CD14-positive monocyte (primary cell): ENCODE measurements at regions not wholly inside any gene's neighbourhood (a gene's known extent, or its start where the extent isn't known, plus 50 kb on each side); places are given as distances from the start of the nearest gene placed in this dataset.
"Not testable (repeated sequence)": the region's sequence is repeated elsewhere in the genome, so short reads cannot be mapped to it uniquely, and the experiment has no call there.

Source experiments
- DNase-seq, 3 donors: peaks; one replicate each; pipeline ENCODE4 v3.0.0-alpha.2; 2011 to 2022
- H2AFZ ChIP-seq: 2 replicates; pipeline ENCODE4 v1.6.0; 2012; ENCODE audit warnings: mild to moderate bottlenecking, low read depth, low read length, inconsistent platforms; ENCODE audit not compliant: insufficient read depth, poor library complexity, severe bottlenecking
- H3K27ac ChIP-seq, 2 donors: 1 replicate in 1 of 2; 2 replicates in 1 of 2; pipeline ENCODE4 v1.5.1; 2012 to 2013; ENCODE audit warnings: low read length in 2 of 2, control low read depth in 1 of 2, inconsistent platforms in 1 of 2, low read depth in 1 of 2, mild to moderate bottlenecking in 1 of 2
- H3K27me3 ChIP-seq, 2 donors: one replicate each; pipeline versions ENCODE4 v1.6.0 to v1.6.1; 2011 to 2013; ENCODE audit warnings: low read length in 2 of 2; ENCODE audit not compliant: control insufficient read depth in 2 of 2, insufficient read depth in 2 of 2
- H3K36me3 ChIP-seq, 2 donors: replicated peaks in 1 of 2; 1 replicate in 1 of 2; 2 replicates in 1 of 2; pipeline versions ENCODE4 v1.5.1 to v1.6.1; 2012 to 2013; ENCODE audit warnings: low read length in 2 of 2, control low read depth in 1 of 2, inconsistent platforms in 1 of 2, mild to moderate bottlenecking in 1 of 2; ENCODE audit not compliant: insufficient read depth in 2 of 2, control insufficient read depth in 1 of 2
- H3K4me1 ChIP-seq, 2 donors: 1 replicate in 1 of 2; 2 replicates in 1 of 2; pipeline versions ENCODE4 v1.5.1 to v1.6.1; 2012 to 2013; ENCODE audit warnings: low read length in 2 of 2, control low read depth in 1 of 2, inconsistent platforms in 1 of 2, mild to moderate bottlenecking in 1 of 2, moderate library complexity in 1 of 2; ENCODE audit not compliant: insufficient read depth in 2 of 2, control insufficient read depth in 1 of 2
- H3K4me2 ChIP-seq: replicated peaks from 2 replicates; pipeline ENCODE3; 2012; ENCODE audit warnings: low read length, moderate library complexity, mild to moderate bottlenecking; ENCODE audit not compliant: poor library complexity, severe bottlenecking; ENCODE audit errors: extremely low read depth
- H3K4me3 ChIP-seq, 3 experiments: fragments of 200-600 bp in 1 of 3; sonication (generic) in 1 of 3; replicated peaks in 1 of 3; 1 replicate in 2 of 3; 2 replicates in 1 of 3; pipeline ENCODE4 v1.5.1; 2011 to 2013; ENCODE audit warnings: low read length in 3 of 3, mild to moderate bottlenecking in 3 of 3, control low read depth in 2 of 3, low read depth in 2 of 3, inconsistent platforms in 1 of 3, moderate library complexity in 1 of 3
- H3K79me2 ChIP-seq: 2 replicates; pipeline ENCODE4 v1.6.0; 2012; ENCODE audit warnings: mild to moderate bottlenecking, control low read depth, inconsistent platforms, low read length, moderate library complexity; ENCODE audit not compliant: insufficient read depth
- H3K9ac ChIP-seq: 2 replicates; pipeline ENCODE4 v1.6.0; 2017; ENCODE audit warnings: low read length, mild to moderate bottlenecking; ENCODE audit not compliant: insufficient read depth, poor library complexity, severe bottlenecking
- H3K9me3 ChIP-seq, 2 donors: replicated peaks in 1 of 2; 1 replicate in 1 of 2; 2 replicates in 1 of 2; pipeline versions ENCODE4 v1.5.1 to v1.6.1; 2012 to 2013; ENCODE audit warnings: low read length in 2 of 2, control low read depth in 1 of 2; ENCODE audit not compliant: control insufficient read depth in 1 of 2, insufficient read depth in 1 of 2
- H4K20me1 ChIP-seq: 2 replicates; pipeline ENCODE4 v1.6.0; 2012; ENCODE audit warnings: mild to moderate bottlenecking, low read length, control low read depth, moderate library complexity; ENCODE audit not compliant: insufficient read depth
- H3K27ac Mint-ChIP-seq, 7 donors: one replicate each; pipeline ENCODE4 v1.8.0; 2020; ENCODE audit warnings: mild to moderate bottlenecking in 7 of 7, mixed read lengths in 7 of 7, moderate library complexity in 6 of 7, inconsistent platforms in 2 of 7
- H3K27me3 Mint-ChIP-seq, 3 donors: one replicate each; pipeline ENCODE4 v1.8.0; 2021 to 2022; ENCODE audit warnings: low read depth in 3 of 3, mild to moderate bottlenecking in 3 of 3, mixed read lengths in 3 of 3, moderate library complexity in 3 of 3, inconsistent platforms in 1 of 3
- H3K36me3 Mint-ChIP-seq, 2 donors: one replicate each; pipeline ENCODE4 v1.8.0; 2020; ENCODE audit warnings: mixed read lengths in 2 of 2, inconsistent platforms in 1 of 2, mild to moderate bottlenecking in 1 of 2
- H3K4me1 Mint-ChIP-seq: one replicate; pipeline ENCODE4 v1.8.0; 2020; ENCODE audit warnings: mild to moderate bottlenecking, mixed read lengths
- H3K4me3 Mint-ChIP-seq, 2 donors: one replicate each; pipeline ENCODE4 v1.8.0; 2020; ENCODE audit warnings: mild to moderate bottlenecking in 2 of 2, mixed read lengths in 2 of 2, moderate library complexity in 1 of 2
- H3K9me3 Mint-ChIP-seq, 7 donors: one replicate each; pipeline ENCODE4 v1.8.0; 2020 to 2022; ENCODE audit warnings: mixed read lengths in 7 of 7, mild to moderate bottlenecking in 6 of 7, moderate library complexity in 6 of 7, inconsistent platforms in 2 of 7
- CTCF ChIP-seq: fragments of 200-600 bp; IDR thresholded peaks from one replicate; pipeline ENCODE4 v1.8.0; 2022; ENCODE audit warnings: antibody characterized with exemption, mild to moderate bottlenecking
- WGBS: methylation state at CpG from one replicate; pipeline ENCODE4 v1.1.5; 2013; ENCODE audit warnings: missing lambda C conversion rate; ENCODE audit not compliant: insufficient coverage; 5-methylcytosine and 5-hydroxymethylcytosine counted together
- intact Hi-C, 2 donors: fragments of 100-400 bp; cut with micrococcal nuclease; formaldehyde crosslinking; loops; one replicate each; pipeline versions ENCODE4 v1.15.0 to v1.15.1; 2023

- no peaks in the 10 kb centered on the region for H3K27me3 ChIP-seq
- TF ChIP-seq CTCF = no peak
- H3K9ac ChIP-seq = no peak overlapping the region
- H3K4me3 Mint-ChIP-seq = peak overlapping the region in 1 of 2 donors; percentile 2
- H3K4me2 ChIP-seq = no peak overlapping the region
- no peak overlapping the region for H2AFZ ChIP-seq
- H3K27me3 Mint-ChIP-seq = peaks cover 0 to 3% (median 2%) of the 10 kb centered on the region in 3 donors
- no peak overlapping the region for H3K27ac Mint-ChIP-seq
- H4K20me1 ChIP-seq = no peaks in the 10 kb centered on the region
- no peaks in the 10 kb centered on the region for H3K79me2 ChIP-seq
- H3K4me1 Mint-ChIP-seq = no peaks in the 10 kb centered on the region
- intact Hi-C loops = no loop called here
- WGBS = 91% methylated on average over 5 of the region's 7 CpGs
- peaks cover 19 to 36% (median 28%) of the 10 kb centered on the region in 7 donors for H3K9me3 Mint-ChIP-seq
- peaks cover 0 to 20% of the 10 kb centered on the region in 2 donors for H3K9me3 ChIP-seq
- H3K4me3 ChIP-seq = no peak overlapping the region
- DNase-seq = no peak
- H3K36me3 Mint-ChIP-seq = no peaks in the 10 kb centered on the region
- H3K27ac ChIP-seq = no peak overlapping the region
- no peaks in the 10 kb centered on the region for H3K4me1 ChIP-seq
- no peaks in the 10 kb centered on the region for H3K36me3 ChIP-seq
Observed at GRCh38 chr16:31636433-31636832, 108.7 kb downstream of the AHSP start.

GRCh38 chr16:31641279-31641678 lies 113.6 kb downstream of the AHSP start:
- peaks cover 14 to 36% (median 26%) of the 10 kb centered on the region in 7 donors for H3K9me3 Mint-ChIP-seq
- Histone ChIP-seq H3K4me2 (no peak overlapping the region), H3K27me3 (no peaks in the 10 kb centered on the region), H3K36me3 (no peaks in the 10 kb centered on the region), H2AFZ (no peak overlapping the region), H3K4me1 (no peaks in the 10 kb centered on the region), H3K27ac (no peak overlapping the region), H3K4me3 (no peak overlapping the region), H3K79me2 (no peaks in the 10 kb centered on the region), H4K20me1 (no peaks in the 10 kb centered on the region), H3K9ac (no peak overlapping the region), H3K9me3 (peaks cover 5 to 20% of the 10 kb centered on the region in 2 donors)
- no peak for DNase-seq
- no CpG with 5 or more reads among the region's 4 CpGs for WGBS
- intact Hi-C loops = no loop called here
- H3K27me3 Mint-ChIP-seq = peaks cover 0 to 5% (median 4%) of the 10 kb centered on the region in 3 donors
- H3K4me3 Mint-ChIP-seq = no peak overlapping the region
- H3K36me3 Mint-ChIP-seq = no peaks in the 10 kb centered on the region
- no peaks in the 10 kb centered on the region for H3K4me1 Mint-ChIP-seq
- H3K27ac Mint-ChIP-seq = no peak overlapping the region
- TF ChIP-seq CTCF = no peak

- not testable (repeated sequence) for H3K4me3 Mint-ChIP-seq, H3K27me3 Mint-ChIP-seq
Observed at GRCh38 chr16:31655674-31656073, 128.0 kb downstream of the AHSP start.

More at GRCh38 chr16:31655674-31656073, 128.0 kb downstream of the AHSP start:
- WGBS = no CpG with 5 or more reads among the region's 4 CpGs
- H3K36me3 Mint-ChIP-seq, H3K27me3 ChIP-seq, H3K36me3 ChIP-seq, H2AFZ ChIP-seq, DNase-seq, H4K20me1 ChIP-seq, H3K4me2 ChIP-seq, H3K9ac ChIP-seq, H3K79me2 ChIP-seq, H3K27ac Mint-ChIP-seq, H3K27ac ChIP-seq, H3K4me3 ChIP-seq, H3K4me1 Mint-ChIP-seq, intact Hi-C loops, H3K4me1 ChIP-seq: not testable (repeated sequence)
- peaks cover 19 to 37% of the 10 kb centered on the region in 2 donors for H3K9me3 ChIP-seq
- peaks cover 13 to 35% (median 28%) of the 10 kb centered on the region in 7 donors for H3K9me3 Mint-ChIP-seq
